ENCODE measurements at regions not wholly inside any gene's neighbourhood (a gene's known extent, or its start where the extent isn't known, plus 50 kb on each side); places are given as distances from the start of the nearest gene placed in this dataset.

DNA sequence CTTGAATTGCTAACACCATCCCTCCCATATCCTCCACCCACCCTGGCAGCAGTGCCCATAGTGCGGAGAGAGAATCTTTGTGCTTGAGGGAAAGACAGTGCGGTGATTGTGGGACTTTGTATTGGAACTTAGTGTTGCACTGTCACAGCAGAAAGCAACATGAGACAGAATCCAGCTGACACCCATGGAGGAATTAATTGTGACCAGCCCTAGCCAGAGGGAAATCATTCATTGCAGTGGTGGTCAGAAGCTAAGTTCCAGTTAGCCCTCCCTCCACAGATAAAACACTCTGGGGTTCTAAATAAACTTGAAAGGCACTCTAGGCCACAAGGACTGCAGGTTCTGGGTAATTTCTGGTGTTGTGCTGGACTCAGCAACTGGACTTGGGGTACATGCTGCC lies 1002.6 kb downstream of the TMTC2 start:
- ChIA-PET POLR2A (no interaction called here), CTCF (no interaction called here)
- DNase-seq (ENCODE audit: extremely low spot score) = no peak
- TF ChIP-seq, protein P1, sequence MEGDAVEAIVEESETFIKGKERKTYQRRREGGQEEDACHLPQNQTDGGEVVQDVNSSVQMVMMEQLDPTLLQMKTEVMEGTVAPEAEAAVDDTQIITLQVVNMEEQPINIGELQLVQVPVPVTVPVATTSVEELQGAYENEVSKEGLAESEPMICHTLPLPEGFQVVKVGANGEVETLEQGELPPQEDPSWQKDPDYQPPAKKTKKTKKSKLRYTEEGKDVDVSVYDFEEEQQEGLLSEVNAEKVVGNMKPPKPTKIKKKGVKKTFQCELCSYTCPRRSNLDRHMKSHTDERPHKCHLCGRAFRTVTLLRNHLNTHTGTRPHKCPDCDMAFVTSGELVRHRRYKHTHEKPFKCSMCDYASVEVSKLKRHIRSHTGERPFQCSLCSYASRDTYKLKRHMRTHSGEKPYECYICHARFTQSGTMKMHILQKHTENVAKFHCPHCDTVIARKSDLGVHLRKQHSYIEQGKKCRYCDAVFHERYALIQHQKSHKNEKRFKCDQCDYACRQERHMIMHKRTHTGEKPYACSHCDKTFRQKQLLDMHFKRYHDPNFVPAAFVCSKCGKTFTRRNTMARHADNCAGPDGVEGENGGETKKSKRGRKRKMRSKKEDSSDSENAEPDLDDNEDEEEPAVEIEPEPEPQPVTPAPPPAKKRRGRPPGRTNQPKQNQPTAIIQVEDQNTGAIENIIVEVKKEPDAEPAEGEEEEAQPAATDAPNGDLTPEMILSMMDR (IDR thresholded peaks at IDR 0.05; ENCODE audit: control extremely low read depth, extremely low read depth, low read depth, missing control alignments) = no peak

DNA sequence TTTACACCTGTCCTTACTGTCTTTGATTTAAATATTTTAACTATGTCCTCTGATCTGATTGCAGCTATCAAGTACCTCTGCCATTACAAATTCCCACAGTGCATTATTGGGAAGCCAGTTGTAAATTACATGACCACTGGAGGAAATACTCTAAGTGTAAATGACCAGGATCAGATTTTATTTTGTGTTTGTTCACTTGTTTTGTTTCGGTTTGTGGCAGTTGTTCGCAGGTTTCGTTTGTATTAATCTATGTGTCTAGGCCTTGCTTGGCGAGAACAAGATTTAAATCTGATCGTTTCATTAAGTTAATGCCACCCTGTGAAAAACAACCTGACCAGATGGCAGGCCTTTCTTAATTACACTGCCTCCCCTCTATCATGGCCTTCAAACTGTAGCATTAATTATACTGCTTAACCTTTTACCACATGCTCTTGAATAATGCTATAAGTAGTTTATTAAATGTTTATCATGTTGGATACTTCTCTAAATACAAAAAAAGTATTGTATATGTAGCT lies 990.1 kb downstream of the TMTC2 start:
- POLR2A ChIA-PET = no interaction called here
- CTCF ChIA-PET = interaction anchor here (1.5 kb wide), 1 partner anchor 19 kb away, joined by 3 read pairs; no protein-coding TSS in a partner anchor
- TF ChIP-seq, protein P1 (IDR thresholded peaks at IDR 0.05; ENCODE audit: control extremely low read depth, extremely low read depth, low read depth, missing control alignments) = no peak
- no peak for DNase-seq (ENCODE audit: extremely low spot score)

DNA sequence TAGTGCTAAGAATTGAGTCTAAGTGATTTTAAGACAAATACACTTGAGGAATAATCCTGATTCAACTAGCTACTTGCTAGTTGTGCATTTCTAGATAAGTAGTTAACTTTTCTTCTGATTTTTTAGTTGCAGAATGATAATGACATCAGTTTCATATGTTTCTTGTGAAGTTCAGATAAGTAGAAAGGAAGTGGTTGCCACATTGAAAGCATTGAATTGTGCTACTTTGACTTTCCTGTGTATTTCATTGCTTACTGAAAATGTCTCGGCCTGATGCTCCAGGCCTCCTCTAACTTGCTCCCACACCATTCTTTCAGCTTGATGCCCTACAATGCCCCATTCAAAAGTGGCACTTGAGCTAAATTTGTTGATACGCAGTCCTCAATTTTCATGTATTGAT lies 980.0 kb downstream of the TMTC2 start:
- CTCF ChIA-PET = no interaction called here
- no peak for DNase-seq (ENCODE audit: extremely low spot score)
- POLR2A ChIA-PET = no interaction called here
- TF ChIP-seq, protein P1 (IDR thresholded peaks at IDR 0.05; ENCODE audit: control extremely low read depth, extremely low read depth, low read depth, missing control alignments) = no peak

DNA sequence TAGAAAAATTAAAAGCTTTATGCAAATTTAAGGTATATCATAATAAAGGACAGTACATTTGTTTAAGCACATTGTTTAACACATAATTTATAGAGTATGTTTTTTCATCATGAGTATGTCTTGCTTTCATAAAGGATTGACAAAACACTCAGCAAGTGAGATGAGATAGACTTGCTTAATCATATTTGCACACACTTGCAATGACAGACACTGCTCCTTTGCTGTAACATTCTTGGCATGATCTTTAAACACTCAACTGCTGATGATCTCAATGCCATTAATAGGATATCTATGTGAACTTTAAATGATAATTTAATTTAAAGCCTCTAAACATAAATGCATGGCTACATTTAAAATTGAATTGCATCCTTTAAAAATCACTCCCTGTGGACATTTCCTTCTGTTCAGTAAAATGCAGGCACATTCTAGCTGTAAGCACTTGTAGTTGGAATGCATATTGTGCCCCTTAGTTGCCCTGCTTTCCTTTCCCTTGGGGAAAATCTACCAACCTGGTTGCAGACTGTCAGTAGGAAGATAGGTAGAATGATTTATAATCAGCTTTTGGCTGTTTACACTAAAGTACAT lies 979.0 kb downstream of the TMTC2 start:
- POLR2A ChIA-PET = no interaction called here
- CTCF ChIA-PET = no interaction called here
- no peak for DNase-seq (ENCODE audit: extremely low spot score)
- TF ChIP-seq, protein P1 (IDR thresholded peaks at IDR 0.05; ENCODE audit: control extremely low read depth, extremely low read depth, low read depth, missing control alignments) = no peak

DNA sequence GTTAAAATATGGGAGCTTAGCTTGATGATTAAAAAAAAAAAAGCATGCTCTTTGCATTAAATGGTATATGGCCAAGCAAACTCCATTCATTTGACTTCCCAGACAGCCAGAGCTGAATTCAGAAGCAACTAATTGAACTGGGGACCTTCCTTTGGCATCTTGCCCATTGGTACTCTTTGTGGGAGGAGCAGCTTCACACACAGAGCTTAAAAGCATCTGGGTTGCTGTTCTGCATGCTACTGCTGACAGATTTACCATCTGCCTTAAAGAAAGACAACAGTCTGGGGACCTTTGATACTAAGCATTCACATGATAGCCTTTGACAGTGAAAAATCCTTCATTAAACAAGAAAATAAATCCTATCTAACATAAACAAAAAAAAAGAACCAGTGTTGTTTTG lies 977.9 kb downstream of the TMTC2 start:
- DNase-seq (ENCODE audit: extremely low spot score) = no peak
- TF ChIP-seq, protein P1 (IDR thresholded peaks at IDR 0.05; ENCODE audit: control extremely low read depth, extremely low read depth, low read depth, missing control alignments) = no peak
- POLR2A ChIA-PET = no interaction called here
- CTCF ChIA-PET = no interaction called here

DNA sequence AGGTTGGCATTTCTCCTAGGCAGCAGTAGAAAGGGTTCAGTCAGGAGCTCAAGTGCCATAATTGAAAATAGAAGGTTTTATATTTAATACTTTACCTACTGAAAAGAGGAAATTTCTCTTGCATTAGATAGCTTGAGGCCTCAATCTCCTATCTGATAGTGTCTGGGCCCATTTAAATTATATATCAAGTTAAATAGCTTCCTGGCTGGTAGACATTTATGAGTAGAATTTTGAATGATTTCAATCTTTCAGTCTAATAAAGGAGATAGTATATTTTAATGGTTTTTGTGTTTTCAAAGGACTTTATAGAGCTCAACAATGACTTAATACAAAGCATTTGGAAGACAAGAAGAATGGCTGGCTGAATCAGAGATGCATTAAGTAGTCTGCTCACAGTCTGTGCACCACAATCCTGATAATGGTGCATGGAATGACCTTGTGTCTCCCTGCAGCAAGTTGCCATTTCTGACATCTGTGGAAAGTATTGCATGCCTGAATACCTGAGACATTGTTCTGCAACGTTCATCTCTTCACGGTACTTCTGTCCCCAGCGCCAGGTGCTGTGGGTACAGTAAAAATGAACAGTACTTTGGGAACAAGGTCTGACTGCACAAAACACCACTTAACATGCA lies 974.1 kb downstream of the TMTC2 start:
- DNase-seq (ENCODE audit: extremely low spot score) = no peak
- TF ChIP-seq, protein P1 (IDR thresholded peaks at IDR 0.05; ENCODE audit: control extremely low read depth, extremely low read depth, low read depth, missing control alignments) = no peak
- POLR2A ChIA-PET = no interaction called here
- CTCF ChIA-PET = interaction anchor here (1.2 kb wide), 1 partner anchor 10 kb away, joined by 4 read pairs; no protein-coding TSS in a partner anchor

Data from GM10248 (cell line).